ENCODE measurements at regions not wholly inside any gene's neighbourhood (a gene's known extent, or its start where the extent isn't known, plus 50 kb on each side); places are given as distances from the start of the nearest gene placed in this dataset.
A peak's percentile ranks its signal among the peaks of the same experiment; 100 is the strongest.

- 84% methylated on average over 4 of the region's 5 CpGs for WGBS (ENCODE audit: insufficient coverage)
- no peaks in the 10 kb centered on the region for H3K9me3 ChIP-seq (replicated peaks; ENCODE audit: control insufficient read depth, low read depth, low read length)
- H3K27ac ChIP-seq (ENCODE audit: low read length), result no peak overlapping the region
- H3K4me3 ChIP-seq (ENCODE audit: low read length), result no peak overlapping the region
- no peak for DNase-seq
- H3K36me3 ChIP-seq (ENCODE audit: control insufficient read depth, insufficient read depth, low read length), result no peaks in the 10 kb centered on the region
- no peaks in the 10 kb centered on the region for H3K4me1 ChIP-seq (ENCODE audit: control insufficient read depth, insufficient read depth, low read length)
- H3K27me3 ChIP-seq (ENCODE audit: control insufficient read depth, insufficient read depth, low read length), result no peaks in the 10 kb centered on the region
Observed at GRCh38 chr1:90334137-90334536, 339.2 kb downstream of the ZNF326 start.

- no peaks in the 10 kb centered on the region for H3K36me3 ChIP-seq (ENCODE audit: control insufficient read depth, insufficient read depth, low read length)
- no peaks in the 10 kb centered on the region for H3K9me3 ChIP-seq (replicated peaks; ENCODE audit: control insufficient read depth, low read depth, low read length)
- no peaks in the 10 kb centered on the region for H3K4me1 ChIP-seq (ENCODE audit: control insufficient read depth, insufficient read depth, low read length)
- H3K27ac ChIP-seq (ENCODE audit: low read length), result no peak overlapping the region
- WGBS (ENCODE audit: insufficient coverage), result 56% methylated on average over 1 of the region's 3 CpGs
- H3K4me3 ChIP-seq (ENCODE audit: low read length), result no peak overlapping the region
- peaks cover 2% of the 10 kb centered on the region for H3K27me3 ChIP-seq (ENCODE audit: control insufficient read depth, insufficient read depth, low read length)
- DNase-seq, result no peak
Observed at GRCh38 chr1:90325168-90325567, 330.3 kb downstream of the ZNF326 start.

GRCh38 chr1:90322186-90322585 is 327.3 kb downstream of the ZNF326 start:
- WGBS (ENCODE audit: insufficient coverage), result 60% methylated on average over 1 of the region's 3 CpGs
- H3K9me3 ChIP-seq (replicated peaks; ENCODE audit: control insufficient read depth, low read depth, low read length), result no peaks in the 10 kb centered on the region
- DNase-seq, result no peak
- H3K36me3 ChIP-seq (ENCODE audit: control insufficient read depth, insufficient read depth, low read length), result no peaks in the 10 kb centered on the region
- H3K4me1 ChIP-seq (ENCODE audit: control insufficient read depth, insufficient read depth, low read length), result no peaks in the 10 kb centered on the region
- H3K4me3 ChIP-seq (ENCODE audit: low read length), result no peak overlapping the region
- no peak overlapping the region for H3K27ac ChIP-seq (ENCODE audit: low read length)
- peaks cover 2% of the 10 kb centered on the region for H3K27me3 ChIP-seq (ENCODE audit: control insufficient read depth, insufficient read depth, low read length)

- Histone ChIP-seq H3K27me3 (ENCODE audit: control insufficient read depth, insufficient read depth, low read length) (peaks cover 2% of the 10 kb centered on the region), H3K27ac (ENCODE audit: low read length) (no peak overlapping the region), H3K36me3 (ENCODE audit: control insufficient read depth, insufficient read depth, low read length) (no peaks in the 10 kb centered on the region), H3K4me1 (ENCODE audit: control insufficient read depth, insufficient read depth, low read length) (no peaks in the 10 kb centered on the region), H3K9me3 (replicated peaks; ENCODE audit: control insufficient read depth, low read depth, low read length) (no peaks in the 10 kb centered on the region), H3K4me3 (ENCODE audit: low read length) (no peak overlapping the region)
- peak; percentile 68 for DNase-seq
- WGBS (ENCODE audit: insufficient coverage), result no CpG with 5 or more reads among the region's 1 CpG
Observed at GRCh38 chr1:90319918-90320317, 325.0 kb downstream of the ZNF326 start.

GRCh38 chr1:90318431-90318830 is 323.5 kb downstream of the ZNF326 start:
- Histone ChIP-seq H3K9me3 (replicated peaks; ENCODE audit: control insufficient read depth, low read depth, low read length) (no peaks in the 10 kb centered on the region), H3K27me3 (ENCODE audit: control insufficient read depth, insufficient read depth, low read length) (peaks cover 2% of the 10 kb centered on the region), H3K4me1 (ENCODE audit: control insufficient read depth, insufficient read depth, low read length) (no peaks in the 10 kb centered on the region), H3K36me3 (ENCODE audit: control insufficient read depth, insufficient read depth, low read length) (no peaks in the 10 kb centered on the region), H3K4me3 (ENCODE audit: low read length) (no peak overlapping the region), H3K27ac (ENCODE audit: low read length) (no peak overlapping the region)
- WGBS (ENCODE audit: insufficient coverage), result no CpG with 5 or more reads among the region's 5 CpGs
- DNase-seq, result peak; percentile 92

GRCh38 chr1:90317628-90318027 is 322.7 kb downstream of the ZNF326 start:
- Histone ChIP-seq H3K27ac (ENCODE audit: low read length) (no peak overlapping the region), H3K4me3 (ENCODE audit: low read length) (no peak overlapping the region), H3K27me3 (ENCODE audit: control insufficient read depth, insufficient read depth, low read length) (peaks cover 2% of the 10 kb centered on the region), H3K9me3 (replicated peaks; ENCODE audit: control insufficient read depth, low read depth, low read length) (no peaks in the 10 kb centered on the region), H3K36me3 (ENCODE audit: control insufficient read depth, insufficient read depth, low read length) (no peaks in the 10 kb centered on the region), H3K4me1 (ENCODE audit: control insufficient read depth, insufficient read depth, low read length) (no peaks in the 10 kb centered on the region)
- WGBS (ENCODE audit: insufficient coverage), result no CpG with 5 or more reads among the region's 4 CpGs
- no peak for DNase-seq

- no peaks in the 10 kb centered on the region for H3K36me3 ChIP-seq (ENCODE audit: control insufficient read depth, insufficient read depth, low read length)
- WGBS (ENCODE audit: insufficient coverage), result 90% methylated on average over 6 of the region's 7 CpGs
- H3K4me3 ChIP-seq (ENCODE audit: low read length), result no peak overlapping the region
- no peaks in the 10 kb centered on the region for H3K27me3 ChIP-seq (ENCODE audit: control insufficient read depth, insufficient read depth, low read length)
- no peak for DNase-seq
- no peak overlapping the region for H3K27ac ChIP-seq (ENCODE audit: low read length)
- no peaks in the 10 kb centered on the region for H3K9me3 ChIP-seq (replicated peaks; ENCODE audit: control insufficient read depth, low read depth, low read length)
- no peaks in the 10 kb centered on the region for H3K4me1 ChIP-seq (ENCODE audit: control insufficient read depth, insufficient read depth, low read length)
Observed at GRCh38 chr1:90314533-90314932, 319.6 kb downstream of the ZNF326 start.

- DNase-seq, result no peak
Observed at GRCh38 chr1:90313778-90314177, 318.9 kb downstream of the ZNF326 start.

GRCh38 chr1:90309806-90310205 is 314.9 kb downstream of the ZNF326 start:
- Histone ChIP-seq H3K4me1 (ENCODE audit: control insufficient read depth, insufficient read depth, low read length) (no peaks in the 10 kb centered on the region), H3K9me3 (replicated peaks; ENCODE audit: control insufficient read depth, low read depth, low read length) (no peaks in the 10 kb centered on the region), H3K4me3 (ENCODE audit: low read length) (no peak overlapping the region), H3K27me3 (ENCODE audit: control insufficient read depth, insufficient read depth, low read length) (no peaks in the 10 kb centered on the region), H3K36me3 (ENCODE audit: control insufficient read depth, insufficient read depth, low read length) (no peaks in the 10 kb centered on the region), H3K27ac (ENCODE audit: low read length) (no peak overlapping the region)
- DNase-seq, result no peak
- 100% methylated on average over 4 of the region's 5 CpGs for WGBS (ENCODE audit: insufficient coverage)

More at GRCh38 chr1:90313778-90314177, 318.9 kb downstream of the ZNF326 start:
- no peaks in the 10 kb centered on the region for H3K4me1 ChIP-seq (ENCODE audit: control insufficient read depth, insufficient read depth, low read length)
- no peaks in the 10 kb centered on the region for H3K9me3 ChIP-seq (replicated peaks; ENCODE audit: control insufficient read depth, low read depth, low read length)
- 60% methylated on average over 1 of the region's 3 CpGs for WGBS (ENCODE audit: insufficient coverage)
- no peaks in the 10 kb centered on the region for H3K27me3 ChIP-seq (ENCODE audit: control insufficient read depth, insufficient read depth, low read length)
- H3K27ac ChIP-seq (ENCODE audit: low read length), result no peak overlapping the region
- H3K4me3 ChIP-seq (ENCODE audit: low read length), result no peak overlapping the region
- no peaks in the 10 kb centered on the region for H3K36me3 ChIP-seq (ENCODE audit: control insufficient read depth, insufficient read depth, low read length)

GRCh38 chr1:90308421-90308820 is 313.5 kb downstream of the ZNF326 start:
- peak; percentile 82 for DNase-seq
- Histone ChIP-seq H3K4me1 (ENCODE audit: control insufficient read depth, insufficient read depth, low read length) (no peaks in the 10 kb centered on the region), H3K27ac (ENCODE audit: low read length) (no peak overlapping the region), H3K36me3 (ENCODE audit: control insufficient read depth, insufficient read depth, low read length) (no peaks in the 10 kb centered on the region), H3K27me3 (ENCODE audit: control insufficient read depth, insufficient read depth, low read length) (no peaks in the 10 kb centered on the region), H3K9me3 (replicated peaks; ENCODE audit: control insufficient read depth, low read depth, low read length) (no peaks in the 10 kb centered on the region), H3K4me3 (ENCODE audit: low read length) (no peak overlapping the region)
- 11% methylated on average over 1 of the region's 1 CpG for WGBS (ENCODE audit: insufficient coverage)

GRCh38 chr1:90305577-90305976 is 310.7 kb downstream of the ZNF326 start:
- no peak overlapping the region for H3K27ac ChIP-seq (ENCODE audit: low read length)
- no peaks in the 10 kb centered on the region for H3K36me3 ChIP-seq (ENCODE audit: control insufficient read depth, insufficient read depth, low read length)
- no peak overlapping the region for H3K4me3 ChIP-seq (ENCODE audit: low read length)
- no peaks in the 10 kb centered on the region for H3K9me3 ChIP-seq (replicated peaks; ENCODE audit: control insufficient read depth, low read depth, low read length)
- DNase-seq, result no peak
- no peaks in the 10 kb centered on the region for H3K4me1 ChIP-seq (ENCODE audit: control insufficient read depth, insufficient read depth, low read length)
- H3K27me3 ChIP-seq (ENCODE audit: control insufficient read depth, insufficient read depth, low read length), result no peaks in the 10 kb centered on the region
